ENCODE measurements at regions not wholly inside any gene's neighbourhood (a gene's known extent, or its start where the extent isn't known, plus 50 kb on each side); places are given as distances from the start of the nearest gene placed in this dataset.

DNA sequence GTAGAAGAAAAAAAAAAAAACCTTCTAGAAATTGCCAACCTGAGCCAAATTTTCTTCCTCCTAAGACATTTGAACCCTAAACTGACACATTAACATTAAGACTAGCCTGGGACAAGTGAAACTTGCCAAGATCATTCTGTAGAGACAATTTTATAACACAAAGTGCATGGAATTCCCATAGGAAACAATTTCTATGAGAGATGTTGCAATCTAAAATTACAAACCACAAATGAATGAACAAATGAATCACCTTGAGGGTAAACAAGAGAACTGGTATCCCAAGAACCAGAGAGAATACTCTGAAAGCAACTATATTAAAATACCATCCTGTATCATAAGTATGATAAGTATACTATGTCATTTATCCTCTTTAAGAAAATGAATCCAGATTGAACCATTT, 165.3 kb downstream of the DICER1 start:
- H3K36me3 ChIP-seq (ENCODE audit: insufficient read depth, low read length) = no peaks in the 10 kb centered on the region
- no peak overlapping the region for H3K9ac ChIP-seq (ENCODE audit: low read depth, low read length)
- no peaks in the 10 kb centered on the region for H3K9me3 ChIP-seq (replicated peaks; ENCODE audit: low read length)
- no peak overlapping the region for H3K4me2 ChIP-seq (ENCODE audit: low read length)
- H3K4me3 ChIP-seq (ENCODE audit: low read length) = no peak overlapping the region
- no peaks in the 10 kb centered on the region for H3K27me3 ChIP-seq (ENCODE audit: control insufficient read depth, insufficient read depth, low read length)
- H3K4me1 ChIP-seq (ENCODE audit: control insufficient read depth, insufficient read depth, low read length) = no peaks in the 10 kb centered on the region

DNA sequence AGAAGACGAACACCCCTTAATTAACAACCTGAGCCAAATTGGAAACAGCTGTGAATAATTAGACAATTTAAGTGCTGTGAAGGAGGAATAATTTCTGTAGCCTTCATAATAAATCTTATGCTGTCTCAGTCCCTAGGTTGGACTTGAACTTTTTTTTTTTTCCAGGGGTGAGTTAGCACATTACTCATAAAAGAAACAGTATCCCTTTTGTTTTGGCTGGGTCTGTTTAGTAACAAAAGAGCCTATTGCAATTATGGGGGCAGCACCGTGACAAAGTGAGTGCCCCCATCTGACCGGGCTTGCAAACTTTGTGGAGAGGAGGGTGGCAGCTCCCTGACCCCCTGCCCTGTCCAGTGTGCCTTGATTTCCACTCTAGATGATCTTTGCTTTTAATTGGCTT, 167.4 kb downstream of the DICER1 start:
- H3K4me2 ChIP-seq (ENCODE audit: low read length) = no peak overlapping the region

DNA sequence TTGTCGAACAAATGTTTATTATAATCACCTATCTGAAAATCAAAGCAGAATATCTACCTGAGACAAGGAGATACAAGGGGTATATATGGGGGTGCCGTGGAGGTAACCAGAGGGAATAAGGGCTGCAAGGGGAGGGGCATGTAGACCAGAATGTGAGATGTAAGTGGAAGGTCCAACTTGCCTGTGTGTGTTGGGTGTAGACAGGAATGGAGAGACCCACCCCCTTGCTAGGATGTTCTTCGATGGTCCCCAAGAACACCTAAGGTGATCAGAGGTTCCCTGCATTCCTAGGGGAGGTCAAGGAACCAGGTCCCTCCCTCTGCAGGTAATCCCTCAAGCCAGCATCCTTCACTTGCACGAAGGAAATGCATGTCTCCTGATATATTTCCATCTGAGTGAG, 167.9 kb downstream of the DICER1 start:
- Histone ChIP-seq H3K27me3 (ENCODE audit: control insufficient read depth, insufficient read depth, low read length) (no peaks in the 10 kb centered on the region), H3K4me1 (ENCODE audit: control insufficient read depth, insufficient read depth, low read length) (no peaks in the 10 kb centered on the region), H3K4me2 (ENCODE audit: low read length) (no peak overlapping the region), H3K4me3 (ENCODE audit: low read length) (no peak overlapping the region), H3K9me3 (replicated peaks; ENCODE audit: low read length) (no peaks in the 10 kb centered on the region), H3K9ac (ENCODE audit: low read depth, low read length) (no peak overlapping the region), H3K36me3 (ENCODE audit: insufficient read depth, low read length) (no peaks in the 10 kb centered on the region)

More for the DNA sequence above, 167.4 kb downstream of the DICER1 start:
- no peak overlapping the region for H3K4me3 ChIP-seq (ENCODE audit: low read length)
- no peaks in the 10 kb centered on the region for H3K27me3 ChIP-seq (ENCODE audit: control insufficient read depth, insufficient read depth, low read length)
- no peaks in the 10 kb centered on the region for H3K9me3 ChIP-seq (replicated peaks; ENCODE audit: low read length)
- no peaks in the 10 kb centered on the region for H3K36me3 ChIP-seq (ENCODE audit: insufficient read depth, low read length)
- no peaks in the 10 kb centered on the region for H3K4me1 ChIP-seq (ENCODE audit: control insufficient read depth, insufficient read depth, low read length)
- no peak overlapping the region for H3K9ac ChIP-seq (ENCODE audit: low read depth, low read length)

- Histone ChIP-seq H3K36me3 (ENCODE audit: insufficient read depth, low read length) (no peaks in the 10 kb centered on the region), H3K27me3 (ENCODE audit: control insufficient read depth, insufficient read depth, low read length) (no peaks in the 10 kb centered on the region), H3K9ac (ENCODE audit: low read depth, low read length) (no peak overlapping the region), H3K9me3 (replicated peaks; ENCODE audit: low read length) (no peaks in the 10 kb centered on the region), H3K4me3 (ENCODE audit: low read length) (no peak overlapping the region), H3K4me2 (ENCODE audit: low read length) (no peak overlapping the region), H3K4me1 (ENCODE audit: control insufficient read depth, insufficient read depth, low read length) (no peaks in the 10 kb centered on the region)
Measured at GRCh38 chr14:94987409-94987808, 169.9 kb downstream of the DICER1 start.

DNA sequence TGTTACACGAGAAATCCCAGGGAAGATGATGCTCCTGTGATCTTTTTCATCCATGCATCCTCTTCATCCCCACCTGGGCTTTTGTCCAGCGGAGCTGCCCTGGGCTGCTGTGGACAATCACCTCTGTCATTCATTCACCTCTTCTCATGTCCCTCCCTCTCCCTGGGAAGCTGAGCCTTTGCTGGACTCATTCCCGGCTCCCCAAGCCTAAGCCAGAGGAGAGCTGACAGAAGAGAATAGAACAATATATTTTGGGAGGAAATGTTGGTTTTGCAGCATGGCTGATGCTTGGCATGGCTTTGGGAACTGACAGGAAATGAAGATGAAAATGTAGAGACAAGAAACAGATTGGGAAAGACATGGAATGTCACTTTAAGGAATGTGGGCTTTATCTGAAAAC, 177.4 kb downstream of the DICER1 start:
- H3K9ac ChIP-seq (ENCODE audit: low read depth, low read length) = no peak overlapping the region
- H3K9me3 ChIP-seq (replicated peaks; ENCODE audit: low read length) = no peaks in the 10 kb centered on the region
- no peak overlapping the region for H3K4me3 ChIP-seq (ENCODE audit: low read length)

GRCh38 chr14:94977016-94977415, 180.3 kb downstream of the DICER1 start:
- Histone ChIP-seq H3K9me3 (replicated peaks; ENCODE audit: low read length) (no peaks in the 10 kb centered on the region), H3K27me3 (ENCODE audit: control insufficient read depth, insufficient read depth, low read length) (no peaks in the 10 kb centered on the region), H3K4me2 (ENCODE audit: low read length) (no peak overlapping the region), H3K36me3 (ENCODE audit: insufficient read depth, low read length) (no peaks in the 10 kb centered on the region), H3K9ac (ENCODE audit: low read depth, low read length) (no peak overlapping the region), H3K4me1 (ENCODE audit: control insufficient read depth, insufficient read depth, low read length) (no peaks in the 10 kb centered on the region), H3K4me3 (ENCODE audit: low read length) (no peak overlapping the region)

More for the DNA sequence above, 177.4 kb downstream of the DICER1 start:
- Histone ChIP-seq H3K4me2 (ENCODE audit: low read length) (no peak overlapping the region), H3K27me3 (ENCODE audit: control insufficient read depth, insufficient read depth, low read length) (no peaks in the 10 kb centered on the region), H3K4me1 (ENCODE audit: control insufficient read depth, insufficient read depth, low read length) (no peaks in the 10 kb centered on the region), H3K36me3 (ENCODE audit: insufficient read depth, low read length) (no peaks in the 10 kb centered on the region)

DNA sequence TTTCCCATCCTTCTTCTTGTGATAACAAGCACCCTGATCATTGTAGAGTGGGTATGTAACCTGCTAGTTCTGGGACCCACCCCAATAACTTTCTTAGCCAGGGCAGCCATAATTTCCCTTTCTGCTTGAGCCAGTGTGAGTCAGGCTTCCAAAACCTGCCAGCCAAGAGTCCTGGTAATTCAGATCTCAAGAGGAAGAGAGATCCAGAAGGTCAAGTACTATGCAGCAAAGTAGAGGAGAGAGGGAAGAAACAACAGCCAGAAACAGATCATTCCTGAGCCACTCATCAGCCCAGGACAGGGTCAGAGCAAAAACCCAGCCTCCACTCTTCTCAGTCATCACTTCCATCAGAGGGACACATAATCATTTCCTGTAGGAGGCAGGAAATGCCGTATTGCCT, 182.0 kb downstream of the DICER1 start:
- H3K4me2 ChIP-seq (ENCODE audit: low read length) = no peak overlapping the region
- no peak overlapping the region for H3K9ac ChIP-seq (ENCODE audit: low read depth, low read length)
- H3K9me3 ChIP-seq (replicated peaks; ENCODE audit: low read length) = no peaks in the 10 kb centered on the region
- no peaks in the 10 kb centered on the region for H3K27me3 ChIP-seq (ENCODE audit: control insufficient read depth, insufficient read depth, low read length)
- no peaks in the 10 kb centered on the region for H3K36me3 ChIP-seq (ENCODE audit: insufficient read depth, low read length)
- no peaks in the 10 kb centered on the region for H3K4me1 ChIP-seq (ENCODE audit: control insufficient read depth, insufficient read depth, low read length)
- H3K4me3 ChIP-seq (ENCODE audit: low read length) = no peak overlapping the region

GRCh38 chr14:94974893-94975292, 182.4 kb downstream of the DICER1 start:
- Histone ChIP-seq H3K9me3 (replicated peaks; ENCODE audit: low read length) (no peaks in the 10 kb centered on the region), H3K36me3 (ENCODE audit: insufficient read depth, low read length) (no peaks in the 10 kb centered on the region), H3K4me1 (ENCODE audit: control insufficient read depth, insufficient read depth, low read length) (no peaks in the 10 kb centered on the region), H3K27me3 (ENCODE audit: control insufficient read depth, insufficient read depth, low read length) (no peaks in the 10 kb centered on the region), H3K4me2 (ENCODE audit: low read length) (no peak overlapping the region), H3K4me3 (ENCODE audit: low read length) (no peak overlapping the region), H3K9ac (ENCODE audit: low read depth, low read length) (no peak overlapping the region)

GRCh38 chr14:94974422-94974821, 182.9 kb downstream of the DICER1 start:
- Histone ChIP-seq H3K4me1 (ENCODE audit: control insufficient read depth, insufficient read depth, low read length) (no peaks in the 10 kb centered on the region), H3K9me3 (replicated peaks; ENCODE audit: low read length) (no peaks in the 10 kb centered on the region), H3K36me3 (ENCODE audit: insufficient read depth, low read length) (no peaks in the 10 kb centered on the region), H3K4me2 (ENCODE audit: low read length) (no peak overlapping the region), H3K4me3 (ENCODE audit: low read length) (no peak overlapping the region), H3K27me3 (ENCODE audit: control insufficient read depth, insufficient read depth, low read length) (no peaks in the 10 kb centered on the region), H3K9ac (ENCODE audit: low read depth, low read length) (no peak overlapping the region)

GRCh38 chr14:94971750-94972149, 185.6 kb downstream of the DICER1 start:
- no peak overlapping the region for H3K4me3 ChIP-seq (ENCODE audit: low read length)
- no peak overlapping the region for H3K4me2 ChIP-seq (ENCODE audit: low read length)
- no peaks in the 10 kb centered on the region for H3K36me3 ChIP-seq (ENCODE audit: insufficient read depth, low read length)
- H3K27me3 ChIP-seq (ENCODE audit: control insufficient read depth, insufficient read depth, low read length) = no peaks in the 10 kb centered on the region
- no peaks in the 10 kb centered on the region for H3K4me1 ChIP-seq (ENCODE audit: control insufficient read depth, insufficient read depth, low read length)
- H3K9ac ChIP-seq (ENCODE audit: low read depth, low read length) = no peak overlapping the region
- peaks cover 1% of the 10 kb centered on the region for H3K9me3 ChIP-seq (replicated peaks; ENCODE audit: low read length)

GRCh38 chr14:94970941-94971730, 186.2 kb downstream of the DICER1 start:
- Histone ChIP-seq H3K9ac (ENCODE audit: low read depth, low read length) (no peak overlapping the region), H3K4me2 (ENCODE audit: low read length) (no peak overlapping the region), H3K4me1 (ENCODE audit: control insufficient read depth, insufficient read depth, low read length) (no peaks in the 10 kb centered on the region), H3K27me3 (ENCODE audit: control insufficient read depth, insufficient read depth, low read length) (no peaks in the 10 kb centered on the region), H3K4me3 (ENCODE audit: low read length) (no peak overlapping the region), H3K9me3 (replicated peaks; ENCODE audit: low read length) (peaks cover 7% of the 10 kb centered on the region), H3K36me3 (ENCODE audit: insufficient read depth, low read length) (no peaks in the 10 kb centered on the region)

- Histone ChIP-seq H3K4me1 (ENCODE audit: control insufficient read depth, insufficient read depth, low read length) (no peaks in the 10 kb centered on the region), H3K9ac (ENCODE audit: low read depth, low read length) (no peak overlapping the region), H3K4me3 (ENCODE audit: low read length) (no peak overlapping the region), H3K4me2 (ENCODE audit: low read length) (no peak overlapping the region), H3K9me3 (replicated peaks; ENCODE audit: low read length) (peaks cover 7% of the 10 kb centered on the region), H3K27me3 (ENCODE audit: control insufficient read depth, insufficient read depth, low read length) (no peaks in the 10 kb centered on the region), H3K36me3 (ENCODE audit: insufficient read depth, low read length) (no peaks in the 10 kb centered on the region)
Measured at GRCh38 chr14:94969766-94970165, 187.6 kb downstream of the DICER1 start.
